Breast epithelium (tissue), 3 donors: ENCODE measurements at regions not wholly inside any gene's neighbourhood (a gene's known extent, or its start where the extent isn't known, plus 50 kb on each side); places are given as distances from the start of the nearest gene placed in this dataset.

ENCODE experiments used
- POLR2A ChIP-seq: fragments of 450-650 bp; IDR thresholded peaks from one replicate; pipeline ENCODE4 v1.6.1; 2016; ENCODE audit warnings: antibody characterized with exemption, mild to moderate bottlenecking, moderate library complexity
- TF ChIP-seq, protein P1 (sequence below), 3 donors: fragments of 450-650 bp; IDR thresholded peaks; one replicate each; pipeline ENCODE4 v1.5.1; 2016 to 2017; ENCODE audit warnings: antibody characterized with exemption in 3 of 3, mild to moderate bottlenecking in 3 of 3, moderate library complexity in 3 of 3

- TF ChIP-seq, protein P1, sequence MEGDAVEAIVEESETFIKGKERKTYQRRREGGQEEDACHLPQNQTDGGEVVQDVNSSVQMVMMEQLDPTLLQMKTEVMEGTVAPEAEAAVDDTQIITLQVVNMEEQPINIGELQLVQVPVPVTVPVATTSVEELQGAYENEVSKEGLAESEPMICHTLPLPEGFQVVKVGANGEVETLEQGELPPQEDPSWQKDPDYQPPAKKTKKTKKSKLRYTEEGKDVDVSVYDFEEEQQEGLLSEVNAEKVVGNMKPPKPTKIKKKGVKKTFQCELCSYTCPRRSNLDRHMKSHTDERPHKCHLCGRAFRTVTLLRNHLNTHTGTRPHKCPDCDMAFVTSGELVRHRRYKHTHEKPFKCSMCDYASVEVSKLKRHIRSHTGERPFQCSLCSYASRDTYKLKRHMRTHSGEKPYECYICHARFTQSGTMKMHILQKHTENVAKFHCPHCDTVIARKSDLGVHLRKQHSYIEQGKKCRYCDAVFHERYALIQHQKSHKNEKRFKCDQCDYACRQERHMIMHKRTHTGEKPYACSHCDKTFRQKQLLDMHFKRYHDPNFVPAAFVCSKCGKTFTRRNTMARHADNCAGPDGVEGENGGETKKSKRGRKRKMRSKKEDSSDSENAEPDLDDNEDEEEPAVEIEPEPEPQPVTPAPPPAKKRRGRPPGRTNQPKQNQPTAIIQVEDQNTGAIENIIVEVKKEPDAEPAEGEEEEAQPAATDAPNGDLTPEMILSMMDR (IDR thresholded peaks at IDR 0.05): no peak
- TF ChIP-seq POLR2A: no peak
Observed at GRCh38 chr9:119634006-119634405, 264.8 kb upstream of the BRINP1 start.
